Activated CD8-positive, alpha-beta T cell treated with anti-CD3 and anti-CD28 coated beads for 36 hours (primary cell): ENCODE measurements at regions not wholly inside any gene's neighbourhood (a gene's known extent, or its start where the extent isn't known, plus 50 kb on each side); places are given as distances from the start of the nearest gene placed in this dataset.
A peak's percentile ranks its signal among the peaks of the same experiment; 100 is the strongest.

ENCODE experiments used
- ATAC-seq: fragments of 200-7000 bp; cut with Tn5 transposase; one replicate; pipeline ENCODE4 v1.10.0; 2021; ENCODE audit warnings: mild to moderate bottlenecking, moderate library complexity
- CTCF ChIA-PET: fragments of 350-600 bp; sonication (Branson Sonifier 250); formaldehyde crosslinking; loops from one replicate; lab custom pipeline; 2021; ENCODE audit warnings: antibody characterized with exemption; lab: Charles Lee
- POLR2A ChIA-PET: fragments of 350-600 bp; sonication (Branson Sonifier 250); formaldehyde crosslinking; loops from one replicate; lab custom pipeline; 2021; ENCODE audit warnings: antibody characterized with exemption; lab: Charles Lee
- DNase-seq: peaks from one replicate; pipeline ENCODE4 v3.0.0-alpha.2; 2020
- H3K27ac Mint-ChIP-seq: one replicate; pipeline ENCODE4 v1.8.0; 2021; ENCODE audit warnings: mild to moderate bottlenecking, mixed read lengths
- H3K27me3 Mint-ChIP-seq: one replicate; pipeline ENCODE4 v1.8.0; 2021; ENCODE audit warnings: mixed read lengths
- H3K36me3 Mint-ChIP-seq: one replicate; pipeline ENCODE4 v1.8.0; 2021; ENCODE audit warnings: low read depth, mixed read lengths
- H3K4me1 Mint-ChIP-seq: one replicate; pipeline ENCODE4 v1.8.0; 2021; ENCODE audit warnings: low read depth, mixed read lengths
- H3K4me3 Mint-ChIP-seq: one replicate; pipeline ENCODE4 v1.8.0; 2021; ENCODE audit warnings: mild to moderate bottlenecking, moderate library complexity, mixed read lengths
- H3K9me3 Mint-ChIP-seq: one replicate; pipeline ENCODE4 v1.8.0; 2021; ENCODE audit warnings: mixed read lengths
- CTCF ChIP-seq: fragments of 200-600 bp; IDR thresholded peaks from one replicate; pipeline ENCODE4 v1.8.0; 2022; ENCODE audit warnings: antibody characterized with exemption, mild to moderate bottlenecking
- intact Hi-C: fragments of 100-400 bp; cut with micrococcal nuclease; formaldehyde crosslinking; loops from one replicate; pipeline ENCODE4 v1.10.0; 2022

GRCh38 chrX:55326985-55327384 is 62.3 kb upstream of the PAGE3 start:
- H3K4me1 Mint-ChIP-seq = no peaks in the 10 kb centered on the region
- intact Hi-C loops = no loop called here
- peaks cover 1% of the 10 kb centered on the region for H3K27me3 Mint-ChIP-seq
- no peak overlapping the region for H3K27ac Mint-ChIP-seq
- no peak for TF ChIP-seq CTCF
- peaks cover 2% of the 10 kb centered on the region for H3K9me3 Mint-ChIP-seq
- ChIA-PET CTCF (no interaction called here), POLR2A (no interaction called here)
- H3K4me3 Mint-ChIP-seq = no peak overlapping the region
- DNase-seq (no peak), ATAC-seq (no peak)
- no peaks in the 10 kb centered on the region for H3K36me3 Mint-ChIP-seq

GRCh38 chrX:55335296-55335695 is 70.6 kb upstream of the PAGE3 start:
- Mint-ChIP-seq H3K9me3 (no peaks in the 10 kb centered on the region), H3K36me3 (no peaks in the 10 kb centered on the region), H3K27me3 (no peaks in the 10 kb centered on the region), H3K4me3 (no peak overlapping the region), H3K27ac (no peak overlapping the region), H3K4me1 (peaks cover 6% of the 10 kb centered on the region)
- DNase-seq = no peak
- no peak for ATAC-seq
- intact Hi-C loops = no loop called here
- POLR2A ChIA-PET = no interaction called here
- CTCF ChIA-PET = interaction anchor here (1.6 kb wide), 1 partner anchor 8 kb away, joined by 4 read pairs; no protein-coding TSS in a partner anchor
- TF ChIP-seq CTCF = no peak

GRCh38 chrX:55336176-55336575 is 71.5 kb upstream of the PAGE3 start:
- POLR2A ChIA-PET = no interaction called here
- CTCF ChIA-PET = no interaction called here
- H3K27ac Mint-ChIP-seq = no peak overlapping the region
- H3K27me3 Mint-ChIP-seq = no peaks in the 10 kb centered on the region
- no peak for TF ChIP-seq CTCF
- intact Hi-C loops = no loop called here
- no peak overlapping the region for H3K4me3 Mint-ChIP-seq
- H3K36me3 Mint-ChIP-seq = no peaks in the 10 kb centered on the region
- ATAC-seq (no peak), DNase-seq (no peak)
- H3K4me1 Mint-ChIP-seq = peaks cover 9% of the 10 kb centered on the region
- H3K9me3 Mint-ChIP-seq = no peaks in the 10 kb centered on the region

GRCh38 chrX:55340896-55341433 is 76.2 kb upstream of the PAGE3 start:
- H3K27me3 Mint-ChIP-seq = no peaks in the 10 kb centered on the region
- H3K4me1 Mint-ChIP-seq = peaks cover 18% of the 10 kb centered on the region
- intact Hi-C loops = no loop called here
- TF ChIP-seq CTCF = no peak
- no peak for DNase-seq
- ChIA-PET POLR2A (no interaction called here), CTCF (no interaction called here)
- no peaks in the 10 kb centered on the region for H3K36me3 Mint-ChIP-seq
- no peak for ATAC-seq
- no peaks in the 10 kb centered on the region for H3K9me3 Mint-ChIP-seq
- H3K4me3 Mint-ChIP-seq = no peak overlapping the region
- H3K27ac Mint-ChIP-seq = no peak overlapping the region

- DNase-seq (peak; percentile 57), ATAC-seq (peak; percentile 85)
- Mint-ChIP-seq H3K4me3 (no peak overlapping the region), H3K9me3 (no peaks in the 10 kb centered on the region), H3K27me3 (no peaks in the 10 kb centered on the region), H3K27ac (no peak overlapping the region), H3K4me1 (peaks cover 18% of the 10 kb centered on the region), H3K36me3 (no peaks in the 10 kb centered on the region)
- POLR2A ChIA-PET = no interaction called here
- TF ChIP-seq CTCF = peak; percentile 36
- intact Hi-C loops = no loop called here
- CTCF ChIA-PET = interaction anchor here (0.7 to 1.4 kb wide), 3 partner anchors 8 to 208 kb away, joined by 4 to 6 read pairs (median 4); no protein-coding TSS in a partner anchor
Measured at GRCh38 chrX:55342533-55343501, 78.1 kb upstream of the PAGE3 start.
